ENCODE measurements at regions not wholly inside any gene's neighbourhood (a gene's known extent, or its start where the extent isn't known, plus 50 kb on each side); places are given as distances from the start of the nearest gene placed in this dataset.

DNA sequence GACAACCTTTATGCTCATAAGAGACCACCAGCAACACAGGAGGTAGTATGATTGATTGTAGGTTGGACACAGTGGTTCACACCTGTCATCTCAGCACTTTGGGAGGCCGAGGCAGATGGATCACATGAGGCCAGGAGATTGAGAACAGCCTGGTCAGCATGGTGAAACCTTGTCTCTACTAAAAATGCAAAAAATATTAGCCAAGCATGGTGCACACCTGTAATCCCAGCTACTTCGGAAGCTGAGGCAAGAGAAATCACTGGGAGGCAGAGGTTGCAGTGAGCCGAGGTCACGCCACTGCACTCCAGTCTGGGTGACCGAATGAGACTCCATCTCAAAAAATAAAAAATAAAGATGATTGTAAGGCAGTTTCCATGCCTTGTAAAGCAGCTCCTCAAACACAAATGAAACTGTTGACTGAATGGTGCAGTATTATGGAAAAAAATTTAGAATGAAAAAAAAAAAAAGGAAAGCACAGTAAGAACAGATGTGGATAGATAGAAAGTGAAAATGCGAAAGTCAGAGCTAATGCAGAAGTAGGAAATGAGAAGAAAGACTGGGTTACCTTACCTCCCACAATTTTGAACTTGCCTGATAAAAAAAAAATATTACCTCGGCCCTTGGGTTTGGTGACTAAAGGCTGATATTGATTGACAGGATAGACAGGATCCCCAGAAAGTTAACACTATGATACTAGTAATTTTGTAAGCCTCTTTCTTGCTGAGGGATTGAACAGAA lies 249.2 kb upstream of the TRAM1L1 start:
- CTCF ChIA-PET, result interaction anchor here (0.9 kb wide), 1 partner anchor 14 kb away, joined by 3 read pairs; no protein-coding TSS in a partner anchor
- TF ChIP-seq, protein P1, sequence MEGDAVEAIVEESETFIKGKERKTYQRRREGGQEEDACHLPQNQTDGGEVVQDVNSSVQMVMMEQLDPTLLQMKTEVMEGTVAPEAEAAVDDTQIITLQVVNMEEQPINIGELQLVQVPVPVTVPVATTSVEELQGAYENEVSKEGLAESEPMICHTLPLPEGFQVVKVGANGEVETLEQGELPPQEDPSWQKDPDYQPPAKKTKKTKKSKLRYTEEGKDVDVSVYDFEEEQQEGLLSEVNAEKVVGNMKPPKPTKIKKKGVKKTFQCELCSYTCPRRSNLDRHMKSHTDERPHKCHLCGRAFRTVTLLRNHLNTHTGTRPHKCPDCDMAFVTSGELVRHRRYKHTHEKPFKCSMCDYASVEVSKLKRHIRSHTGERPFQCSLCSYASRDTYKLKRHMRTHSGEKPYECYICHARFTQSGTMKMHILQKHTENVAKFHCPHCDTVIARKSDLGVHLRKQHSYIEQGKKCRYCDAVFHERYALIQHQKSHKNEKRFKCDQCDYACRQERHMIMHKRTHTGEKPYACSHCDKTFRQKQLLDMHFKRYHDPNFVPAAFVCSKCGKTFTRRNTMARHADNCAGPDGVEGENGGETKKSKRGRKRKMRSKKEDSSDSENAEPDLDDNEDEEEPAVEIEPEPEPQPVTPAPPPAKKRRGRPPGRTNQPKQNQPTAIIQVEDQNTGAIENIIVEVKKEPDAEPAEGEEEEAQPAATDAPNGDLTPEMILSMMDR (IDR thresholded peaks at IDR 0.05; ENCODE audit: control extremely low read depth, extremely low read depth, low read depth, missing control alignments), result no peak
- DNase-seq (ENCODE audit: extremely low spot score), result peak; percentile 8
- POLR2A ChIA-PET, result interaction anchor here (0.5 kb wide), 1 partner anchor 903 kb away, joined by 4 read pairs; no protein-coding TSS in a partner anchor

DNA sequence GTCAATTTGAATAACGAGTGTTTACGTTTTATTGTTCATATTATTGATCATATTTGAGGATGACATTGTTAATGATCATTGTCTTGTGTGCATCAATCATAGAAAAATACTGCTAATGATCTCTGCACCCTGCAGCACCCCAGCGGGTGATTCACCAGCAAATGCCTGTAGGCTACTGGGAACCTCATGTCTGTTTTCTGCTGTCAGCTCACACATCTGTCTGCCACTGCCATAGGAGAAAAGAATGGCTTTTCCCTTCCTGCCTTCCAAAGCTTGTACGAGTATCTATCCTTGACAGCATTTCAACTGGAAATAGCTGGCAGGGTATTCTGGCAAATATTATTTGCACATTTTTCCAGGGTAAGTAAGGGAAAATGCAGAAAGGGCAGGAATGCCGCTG lies 272.1 kb upstream of the TRAM1L1 start:
- DNase-seq (ENCODE audit: extremely low spot score), result no peak
- POLR2A ChIA-PET, result no interaction called here
- CTCF ChIA-PET, result no interaction called here
- TF ChIP-seq, protein P1 (IDR thresholded peaks at IDR 0.05; ENCODE audit: control extremely low read depth, extremely low read depth, low read depth, missing control alignments), result no peak

DNA sequence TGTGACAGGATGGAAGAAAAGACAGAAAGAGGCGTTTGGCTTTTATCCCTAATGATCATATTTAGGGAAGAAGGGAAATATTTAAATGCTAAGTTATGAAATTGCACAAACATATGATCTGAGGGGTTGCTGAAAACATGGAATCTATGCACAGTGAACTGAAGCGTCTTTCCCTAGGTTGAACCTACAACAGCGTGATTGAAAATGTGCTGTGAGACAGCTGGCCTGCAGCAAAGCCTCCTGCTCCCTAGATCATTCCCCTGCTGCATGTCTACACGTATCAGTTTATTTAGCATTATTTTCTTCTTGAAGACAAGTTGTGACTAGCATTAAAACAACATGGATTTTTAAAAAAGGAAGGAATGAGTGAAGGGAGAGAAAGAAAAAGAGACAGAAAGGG lies 272.5 kb upstream of the TRAM1L1 start:
- ChIA-PET POLR2A (no interaction called here), CTCF (no interaction called here)
- DNase-seq (ENCODE audit: extremely low spot score), result no peak
- TF ChIP-seq, protein P1 (IDR thresholded peaks at IDR 0.05; ENCODE audit: control extremely low read depth, extremely low read depth, low read depth, missing control alignments), result no peak

DNA sequence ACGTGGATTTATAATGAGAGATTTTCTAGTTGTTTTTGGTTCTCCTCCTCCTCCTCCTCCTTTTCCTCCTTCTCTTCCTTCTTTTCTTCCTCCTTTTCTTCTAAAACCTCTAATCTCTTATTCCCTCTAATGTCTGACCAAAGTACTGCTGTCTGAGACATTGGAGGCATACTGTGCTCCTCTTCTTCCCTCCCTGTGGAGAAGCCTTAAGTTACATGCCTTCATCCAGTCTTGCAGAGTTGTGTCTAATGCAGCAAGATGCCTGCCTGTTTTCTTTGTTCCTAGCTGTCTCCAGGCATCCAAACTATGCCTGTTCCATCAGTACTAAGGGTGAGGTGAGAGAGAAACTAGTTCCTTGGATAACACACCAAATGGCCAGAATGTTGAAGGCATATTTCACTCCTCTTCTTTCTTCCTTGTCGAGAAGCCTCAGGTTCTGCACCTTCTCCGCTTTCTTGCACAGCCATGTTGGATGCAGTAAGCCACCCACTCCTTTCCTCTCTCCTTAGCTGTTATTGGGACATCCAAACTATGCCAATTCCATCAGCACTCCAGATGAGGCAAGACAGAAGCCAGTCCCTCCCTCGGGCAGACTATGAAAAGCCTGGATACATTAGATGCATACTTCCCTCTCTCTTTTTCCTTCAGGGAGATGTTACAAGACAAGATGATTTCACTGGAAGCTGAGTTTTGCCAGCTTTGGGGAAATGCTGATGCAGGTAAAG lies 285.7 kb upstream of the TRAM1L1 start:
- no peak for DNase-seq (ENCODE audit: extremely low spot score)
- TF ChIP-seq, protein P1 (IDR thresholded peaks at IDR 0.05; ENCODE audit: control extremely low read depth, extremely low read depth, low read depth, missing control alignments), result no peak
- POLR2A ChIA-PET, result no interaction called here
- CTCF ChIA-PET, result no interaction called here

DNA sequence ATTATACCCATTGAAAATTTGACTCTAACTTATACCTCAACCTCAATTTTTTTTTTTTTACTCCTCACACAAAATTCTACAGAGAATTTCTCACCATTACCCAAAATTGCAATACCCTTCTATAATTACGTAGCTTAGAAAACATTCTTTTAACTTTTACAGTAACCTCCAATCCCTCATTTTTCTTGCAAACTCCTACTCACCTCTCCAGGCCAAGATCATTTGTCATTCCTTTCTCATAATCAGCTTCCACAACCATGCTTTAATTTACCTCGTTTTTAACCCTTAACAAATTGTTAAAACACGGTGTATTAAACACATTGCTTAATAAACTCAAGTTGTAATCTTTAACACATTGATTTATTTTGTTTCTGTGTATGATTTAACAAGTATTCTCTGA lies 289.7 kb upstream of the TRAM1L1 start:
- TF ChIP-seq, protein P1 (IDR thresholded peaks at IDR 0.05; ENCODE audit: control extremely low read depth, extremely low read depth, low read depth, missing control alignments), result no peak
- ChIA-PET POLR2A (no interaction called here), CTCF (no interaction called here)
- no peak for DNase-seq (ENCODE audit: extremely low spot score)

DNA sequence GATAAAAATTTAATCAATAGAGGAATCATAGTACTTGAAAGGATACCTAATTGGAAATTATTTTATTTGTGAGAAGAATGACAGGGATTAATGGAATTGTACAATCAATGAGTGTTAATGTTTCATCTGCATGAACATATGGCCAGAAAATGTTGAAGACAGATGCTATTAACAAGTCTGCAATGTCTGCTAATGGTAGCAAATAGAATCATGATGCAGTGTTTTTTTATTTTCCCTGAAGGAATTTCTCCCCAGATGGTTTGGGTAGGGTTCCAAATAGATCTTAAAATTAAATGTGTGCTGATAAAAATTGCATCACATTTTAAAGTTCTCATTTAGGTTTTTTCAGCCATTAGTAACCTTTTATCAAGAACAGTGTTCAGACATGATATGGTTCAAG lies 291.3 kb upstream of the TRAM1L1 start:
- ChIA-PET CTCF (no interaction called here), POLR2A (no interaction called here)
- TF ChIP-seq, protein P1 (IDR thresholded peaks at IDR 0.05; ENCODE audit: control extremely low read depth, extremely low read depth, low read depth, missing control alignments), result no peak
- no peak for DNase-seq (ENCODE audit: extremely low spot score)

All from GM10248 (cell line).